Liver (tissue), 8 donors: ENCODE measurements at regions not wholly inside any gene's neighbourhood (a gene's known extent, or its start where the extent isn't known, plus 50 kb on each side); places are given as distances from the start of the nearest gene placed in this dataset.

Experiments
- DNase-seq: peaks from one replicate; pipeline ENCODE4 v3.0.0-alpha.2; 2017; ENCODE audit warnings: low spot score
- H3K27ac ChIP-seq, 2 donors: one replicate each; pipeline ENCODE4 v1.7.0; 2013; ENCODE audit warnings: inconsistent platforms in 2 of 2, low read length in 2 of 2, control low read depth in 1 of 2, low read depth in 1 of 2, mild to moderate bottlenecking in 1 of 2
- H3K27me3 ChIP-seq, 4 donors: one replicate each; pipeline versions ENCODE4 v1.6.1 to v1.7.0; 2013; ENCODE audit warnings: low read length in 3 of 4, inconsistent platforms in 1 of 4, mild to moderate bottlenecking in 1 of 4, moderate library complexity in 1 of 4; ENCODE audit not compliant: control insufficient read depth in 4 of 4, insufficient read depth in 4 of 4
- H3K36me3 ChIP-seq, 4 donors: one replicate each; pipeline versions ENCODE4 v1.6.1 to v1.7.0; 2013; ENCODE audit warnings: low read length in 3 of 4, mild to moderate bottlenecking in 3 of 4, low read depth in 1 of 4, moderate library complexity in 1 of 4; ENCODE audit not compliant: control insufficient read depth in 4 of 4, insufficient read depth in 3 of 4
- H3K4me1 ChIP-seq, 4 donors: one replicate each; pipeline versions ENCODE4 v1.6.1 to v1.7.0; 2013; ENCODE audit warnings: low read length in 3 of 4, mild to moderate bottlenecking in 3 of 4, moderate library complexity in 1 of 4; ENCODE audit not compliant: control insufficient read depth in 4 of 4, insufficient read depth in 4 of 4
- H3K4me3 ChIP-seq, 3 donors: one replicate each; pipeline versions ENCODE4 v1.6.1 to v1.7.0; 2013; ENCODE audit warnings: low read length in 3 of 3, control low read depth in 1 of 3, low read depth in 1 of 3, mild to moderate bottlenecking in 1 of 3
- H3K9ac ChIP-seq, 2 donors: one replicate each; pipeline ENCODE4 v1.7.0; 2013; ENCODE audit warnings: low read length in 2 of 2, mild to moderate bottlenecking in 2 of 2, moderate library complexity in 2 of 2, control low read depth in 1 of 2, low read depth in 1 of 2
- H3K9me3 ChIP-seq, 4 donors: one replicate each; pipeline versions ENCODE4 v1.6.1 to v1.7.0; 2013; ENCODE audit warnings: low read length in 3 of 4; ENCODE audit not compliant: control insufficient read depth in 4 of 4
- EGR1 ChIP-seq, 2 donors: IDR thresholded peaks; 2 replicates each; pipeline ENCODE4 v1.6.1; 2016 to 2018; ENCODE audit warnings: antibody characterized with exemption in 2 of 2, low read depth in 2 of 2
- FOXA1 ChIP-seq: IDR thresholded peaks from 2 replicates; pipeline ENCODE4 v1.6.1; 2016; ENCODE audit warnings: antibody characterized with exemption
- FOXA2 ChIP-seq: IDR thresholded peaks from 2 replicates; pipeline ENCODE4 v1.6.1; 2016; ENCODE audit warnings: antibody characterized with exemption
- HNF4A ChIP-seq, 2 donors: conservative IDR thresholded peaks; 2 replicates each; pipeline ENCODE4 v1.6.1; 2016; ENCODE audit warnings: antibody characterized with exemption in 2 of 2, mild to moderate bottlenecking in 2 of 2
- HNF4G ChIP-seq: IDR thresholded peaks from 2 replicates; pipeline ENCODE4 v1.6.1; 2016; ENCODE audit warnings: antibody characterized with exemption
- JUND ChIP-seq, 2 donors: IDR thresholded peaks; 2 replicates each; pipeline ENCODE4 v1.6.1; 2016; ENCODE audit warnings: antibody characterized with exemption in 2 of 2
- NR2F2 ChIP-seq: IDR thresholded peaks from 2 replicates; pipeline ENCODE4 v1.6.1; 2016; ENCODE audit warnings: antibody characterized with exemption
- RAD21 ChIP-seq, 2 donors: IDR thresholded peaks; 2 replicates each; pipeline ENCODE4 v1.6.1; 2016; ENCODE audit warnings: antibody characterized with exemption in 2 of 2, mild to moderate bottlenecking in 2 of 2
- SP1 ChIP-seq: IDR thresholded peaks from 2 replicates; pipeline ENCODE4 v1.6.1; 2018; ENCODE audit warnings: antibody characterized with exemption, mild to moderate bottlenecking
- TAF1 ChIP-seq: conservative IDR thresholded peaks from 2 replicates; pipeline ENCODE4 v1.6.1; 2016; ENCODE audit warnings: antibody characterized with exemption, mild to moderate bottlenecking
- YY1 ChIP-seq: IDR thresholded peaks from 2 replicates; pipeline ENCODE4 v1.6.1; 2016; ENCODE audit warnings: antibody characterized with exemption, mild to moderate bottlenecking
- WGBS: extraction: QIAGEN DNeasy Blood & Tissue Kit; methylation state at CpG from one replicate; pipeline ENCODE4 v1.1.7; 2013; 5-methylcytosine and 5-hydroxymethylcytosine counted together
- TF ChIP-seq, protein P1 (sequence below): IDR thresholded peaks from 2 replicates; pipeline ENCODE4 v1.6.1; 2016; ENCODE audit warnings: antibody characterized with exemption, mild to moderate bottlenecking
- TF ChIP-seq, protein P2 (sequence below): IDR thresholded peaks from 2 replicates; pipeline ENCODE4 v1.6.1; 2016; ENCODE audit warnings: antibody characterized with exemption
- TF ChIP-seq, protein P3 (sequence below): fragments of 150-350 bp; IDR thresholded peaks from 2 replicates; pipeline ENCODE4 v1.5.1; 2017; ENCODE audit warnings: improper control_type of control experiment, low read depth, low read length; ENCODE audit not compliant: missing input control
- TF ChIP-seq, protein P4 (sequence below): IDR thresholded peaks from 2 replicates; pipeline ENCODE4 v1.6.1; 2016; ENCODE audit warnings: antibody characterized with exemption
- donor health status: healthy.
- donor health status: healthy.
- donor health status: healthy.
- donor health status: healthy.
- donor health status: healthy.

DNA sequence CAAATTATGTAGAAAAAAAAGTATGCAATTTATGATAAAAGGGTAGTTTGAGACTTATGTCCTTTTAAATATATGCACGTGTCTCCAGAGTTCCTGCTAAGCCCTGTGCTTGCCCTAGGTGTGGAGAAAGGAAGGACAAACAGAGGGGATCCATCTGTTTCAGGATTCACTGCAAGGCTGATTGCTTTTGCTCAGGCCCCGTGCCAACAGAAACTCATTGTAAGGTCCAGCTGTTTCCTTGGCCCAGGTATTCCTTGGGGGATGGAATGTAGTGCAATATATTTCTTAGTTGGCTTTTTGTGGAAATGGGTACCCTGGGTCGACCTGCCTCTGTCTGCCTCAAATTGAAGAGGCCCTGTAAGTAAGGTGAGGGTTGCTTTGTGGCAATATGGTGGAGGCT lies 268.6 kb upstream of the CLINT1 start:
- Histone ChIP-seq H3K27ac (no peak overlapping the region), H3K9ac (no peak overlapping the region), H3K4me1 (no peaks in the 10 kb centered on the region), H3K36me3 (no peaks in the 10 kb centered on the region), H3K4me3 (no peak overlapping the region), H3K9me3 (no peaks in the 10 kb centered on the region), H3K27me3 (no peaks in the 10 kb centered on the region)
- TF ChIP-seq RAD21 (IDR thresholded peaks at IDR 0.05): no peak
- no peak for TF ChIP-seq FOXA2
- no peak for TF ChIP-seq HNF4G
- TF ChIP-seq, protein P1, sequence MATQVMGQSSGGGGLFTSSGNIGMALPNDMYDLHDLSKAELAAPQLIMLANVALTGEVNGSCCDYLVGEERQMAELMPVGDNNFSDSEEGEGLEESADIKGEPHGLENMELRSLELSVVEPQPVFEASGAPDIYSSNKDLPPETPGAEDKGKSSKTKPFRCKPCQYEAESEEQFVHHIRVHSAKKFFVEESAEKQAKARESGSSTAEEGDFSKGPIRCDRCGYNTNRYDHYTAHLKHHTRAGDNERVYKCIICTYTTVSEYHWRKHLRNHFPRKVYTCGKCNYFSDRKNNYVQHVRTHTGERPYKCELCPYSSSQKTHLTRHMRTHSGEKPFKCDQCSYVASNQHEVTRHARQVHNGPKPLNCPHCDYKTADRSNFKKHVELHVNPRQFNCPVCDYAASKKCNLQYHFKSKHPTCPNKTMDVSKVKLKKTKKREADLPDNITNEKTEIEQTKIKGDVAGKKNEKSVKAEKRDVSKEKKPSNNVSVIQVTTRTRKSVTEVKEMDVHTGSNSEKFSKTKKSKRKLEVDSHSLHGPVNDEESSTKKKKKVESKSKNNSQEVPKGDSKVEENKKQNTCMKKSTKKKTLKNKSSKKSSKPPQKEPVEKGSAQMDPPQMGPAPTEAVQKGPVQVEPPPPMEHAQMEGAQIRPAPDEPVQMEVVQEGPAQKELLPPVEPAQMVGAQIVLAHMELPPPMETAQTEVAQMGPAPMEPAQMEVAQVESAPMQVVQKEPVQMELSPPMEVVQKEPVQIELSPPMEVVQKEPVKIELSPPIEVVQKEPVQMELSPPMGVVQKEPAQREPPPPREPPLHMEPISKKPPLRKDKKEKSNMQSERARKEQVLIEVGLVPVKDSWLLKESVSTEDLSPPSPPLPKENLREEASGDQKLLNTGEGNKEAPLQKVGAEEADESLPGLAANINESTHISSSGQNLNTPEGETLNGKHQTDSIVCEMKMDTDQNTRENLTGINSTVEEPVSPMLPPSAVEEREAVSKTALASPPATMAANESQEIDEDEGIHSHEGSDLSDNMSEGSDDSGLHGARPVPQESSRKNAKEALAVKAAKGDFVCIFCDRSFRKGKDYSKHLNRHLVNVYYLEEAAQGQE: no peak
- no peak for TF ChIP-seq SP1
- TF ChIP-seq, protein P2, sequence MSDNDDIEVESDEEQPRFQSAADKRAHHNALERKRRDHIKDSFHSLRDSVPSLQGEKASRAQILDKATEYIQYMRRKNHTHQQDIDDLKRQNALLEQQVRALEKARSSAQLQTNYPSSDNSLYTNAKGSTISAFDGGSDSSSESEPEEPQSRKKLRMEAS: no peak
- TF ChIP-seq NR2F2: no peak
- TF ChIP-seq, protein P3, sequence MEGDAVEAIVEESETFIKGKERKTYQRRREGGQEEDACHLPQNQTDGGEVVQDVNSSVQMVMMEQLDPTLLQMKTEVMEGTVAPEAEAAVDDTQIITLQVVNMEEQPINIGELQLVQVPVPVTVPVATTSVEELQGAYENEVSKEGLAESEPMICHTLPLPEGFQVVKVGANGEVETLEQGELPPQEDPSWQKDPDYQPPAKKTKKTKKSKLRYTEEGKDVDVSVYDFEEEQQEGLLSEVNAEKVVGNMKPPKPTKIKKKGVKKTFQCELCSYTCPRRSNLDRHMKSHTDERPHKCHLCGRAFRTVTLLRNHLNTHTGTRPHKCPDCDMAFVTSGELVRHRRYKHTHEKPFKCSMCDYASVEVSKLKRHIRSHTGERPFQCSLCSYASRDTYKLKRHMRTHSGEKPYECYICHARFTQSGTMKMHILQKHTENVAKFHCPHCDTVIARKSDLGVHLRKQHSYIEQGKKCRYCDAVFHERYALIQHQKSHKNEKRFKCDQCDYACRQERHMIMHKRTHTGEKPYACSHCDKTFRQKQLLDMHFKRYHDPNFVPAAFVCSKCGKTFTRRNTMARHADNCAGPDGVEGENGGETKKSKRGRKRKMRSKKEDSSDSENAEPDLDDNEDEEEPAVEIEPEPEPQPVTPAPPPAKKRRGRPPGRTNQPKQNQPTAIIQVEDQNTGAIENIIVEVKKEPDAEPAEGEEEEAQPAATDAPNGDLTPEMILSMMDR: no peak
- TF ChIP-seq, protein P4, sequence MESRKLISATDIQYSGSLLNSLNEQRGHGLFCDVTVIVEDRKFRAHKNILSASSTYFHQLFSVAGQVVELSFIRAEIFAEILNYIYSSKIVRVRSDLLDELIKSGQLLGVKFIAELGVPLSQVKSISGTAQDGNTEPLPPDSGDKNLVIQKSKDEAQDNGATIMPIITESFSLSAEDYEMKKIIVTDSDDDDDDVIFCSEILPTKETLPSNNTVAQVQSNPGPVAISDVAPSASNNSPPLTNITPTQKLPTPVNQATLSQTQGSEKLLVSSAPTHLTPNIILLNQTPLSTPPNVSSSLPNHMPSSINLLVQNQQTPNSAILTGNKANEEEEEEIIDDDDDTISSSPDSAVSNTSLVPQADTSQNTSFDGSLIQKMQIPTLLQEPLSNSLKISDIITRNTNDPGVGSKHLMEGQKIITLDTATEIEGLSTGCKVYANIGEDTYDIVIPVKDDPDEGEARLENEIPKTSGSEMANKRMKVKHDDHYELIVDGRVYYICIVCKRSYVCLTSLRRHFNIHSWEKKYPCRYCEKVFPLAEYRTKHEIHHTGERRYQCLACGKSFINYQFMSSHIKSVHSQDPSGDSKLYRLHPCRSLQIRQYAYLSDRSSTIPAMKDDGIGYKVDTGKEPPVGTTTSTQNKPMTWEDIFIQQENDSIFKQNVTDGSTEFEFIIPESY: no peak
- DNase-seq: no peak
- WGBS: 77% methylated on average over 3 of the region's 3 CpGs

DNA sequence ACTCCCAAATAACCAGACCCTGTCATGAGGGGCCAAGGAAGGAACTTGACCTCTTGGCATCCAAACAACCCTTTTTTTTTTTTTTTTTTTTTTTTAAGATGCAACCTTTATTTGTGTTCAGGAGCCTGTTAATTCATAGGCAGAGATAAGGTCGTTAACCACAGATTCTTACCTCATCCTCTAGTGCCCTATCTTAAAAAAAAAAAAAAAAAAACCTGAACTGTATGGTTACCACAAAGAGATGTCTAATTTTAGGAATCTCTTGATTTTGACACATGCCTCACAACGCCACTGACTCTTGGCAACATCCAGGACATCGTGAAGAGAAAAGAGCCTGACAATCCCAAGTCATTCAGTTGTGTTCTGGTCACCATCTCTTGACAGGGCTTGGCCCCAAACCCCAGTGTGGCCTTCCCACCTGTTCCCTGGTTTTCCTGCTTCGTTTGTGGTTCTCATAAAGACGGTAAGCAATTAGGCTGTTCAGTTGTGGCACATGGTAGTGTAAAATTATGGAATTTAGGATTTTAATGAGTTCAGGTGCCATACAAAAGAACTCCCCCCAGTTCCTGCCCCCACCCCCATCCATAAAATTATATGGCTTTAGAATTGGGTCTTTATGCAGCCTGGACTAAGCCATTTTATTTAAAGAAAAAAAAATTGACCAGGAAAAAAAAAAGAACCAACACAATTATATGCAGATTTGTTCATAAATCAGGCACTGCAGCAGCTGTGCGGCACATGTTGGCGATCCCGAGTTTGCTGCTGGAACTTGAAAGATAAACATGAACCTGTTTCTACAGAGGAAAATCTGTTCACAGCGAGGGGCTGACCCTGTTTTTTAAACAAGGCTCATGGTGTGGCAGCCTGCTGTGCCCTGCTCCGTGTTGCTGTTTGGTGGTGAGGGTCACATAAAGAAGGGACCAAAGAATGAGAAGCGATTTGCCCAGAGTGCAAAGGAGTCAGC lies 267.8 kb upstream of the CLINT1 start:
- Histone ChIP-seq H3K4me3 (no peak overlapping the region), H3K9me3 (no peaks in the 10 kb centered on the region), H3K9ac (no peak overlapping the region), H3K4me1 (no peaks in the 10 kb centered on the region), H3K27me3 (no peaks in the 10 kb centered on the region), H3K27ac (no peak overlapping the region), H3K36me3 (no peaks in the 10 kb centered on the region)
- no peak for DNase-seq
- WGBS: 77% methylated on average over 11 of the region's 11 CpGs
- TF ChIP-seq HNF4G (no peak), YY1 (no peak), JUND (IDR thresholded peaks at IDR 0.05) (no peak), FOXA1 (no peak), FOXA2 (no peak), EGR1 (IDR thresholded peaks at IDR 0.05; ENCODE audit: low read depth in 2 of 2) (no peak), SP1 (no peak), RAD21 (IDR thresholded peaks at IDR 0.05) (no peak), HNF4A (conservative IDR thresholded peaks at IDR 0.05) (no peak), TAF1 (no peak)
- TF ChIP-seq, protein P3: no peak
- TF ChIP-seq, protein P2: no peak
- TF ChIP-seq, protein P4: no peak
